Fibroblast of skin of scalp (primary cell): ENCODE measurements at regions not wholly inside any gene's neighbourhood (a gene's known extent, or its start where the extent isn't known, plus 50 kb on each side); places are given as distances from the start of the nearest gene placed in this dataset.
A peak's percentile ranks its signal among the peaks of the same experiment; 100 is the strongest.

Source experiments
- DNase-seq: peaks from one replicate; pipeline ENCODE4 v3.0.0-alpha.2; 2013

GRCh38 chr7:140239653-140239935, 62.8 kb upstream of the KDM7A start:
- no peak for DNase-seq

GRCh38 chr7:140238778-140239652, 62.2 kb upstream of the KDM7A start:
- DNase-seq, result no peak

- no peak for DNase-seq
Observed at GRCh38 chr7:140237390-140237789, 60.6 kb upstream of the KDM7A start.

GRCh38 chr7:140236626-140237025, 59.8 kb upstream of the KDM7A start:
- DNase-seq, result no peak

GRCh38 chr7:140235114-140235513, 58.3 kb upstream of the KDM7A start:
- no peak for DNase-seq

- DNase-seq, result no peak
Observed at GRCh38 chr7:140232957-140233917, 56.5 kb upstream of the KDM7A start.

GRCh38 chr7:140231771-140232491, 55.1 kb upstream of the KDM7A start:
- no peak for DNase-seq

GRCh38 chr7:140230861-140231770, 54.3 kb upstream of the KDM7A start:
- peak; percentile 75 for DNase-seq

GRCh38 chr7:140230516-140230860, 53.7 kb upstream of the KDM7A start:
- DNase-seq, result peak; percentile 69

- DNase-seq, result no peak
Observed at GRCh38 chr7:140229591-140230515, 53.1 kb upstream of the KDM7A start.

GRCh38 chr7:140229101-140229525, 52.3 kb upstream of the KDM7A start:
- DNase-seq, result no peak
